ENCODE measurements at regions not wholly inside any gene's neighbourhood (a gene's known extent, or its start where the extent isn't known, plus 50 kb on each side); places are given as distances from the start of the nearest gene placed in this dataset.

GRCh38 chr13:54183166-54183565, 1154.6 kb downstream of the OLFM4 start:
- DNase-seq, result no peak
- Histone ChIP-seq H3K9me3 (replicated peaks in 1 of 3) (no peaks in the 10 kb centered on the region), H3K4me1 (replicated peaks in 1 of 2) (no peaks in the 10 kb centered on the region), H3K27ac (no peak overlapping the region), H3K27me3 (no peaks in the 10 kb centered on the region), H3K36me3 (replicated peaks in 1 of 2) (no peaks in the 10 kb centered on the region), H3K4me3 (no peak overlapping the region)
- 0% methylated on average over 1 of the region's 1 CpG for WGBS, 4 donors
- TF ChIP-seq POLR2A (IDR thresholded peaks at IDR 0.05) (no peak), CTCF (IDR thresholded peaks at IDR 0.05) (no peak)
- intact Hi-C loops (cut with DNase I), result no loop called here

GRCh38 chr13:54183728-54184127, 1155.1 kb downstream of the OLFM4 start:
- TF ChIP-seq CTCF (IDR thresholded peaks at IDR 0.05) (no peak), POLR2A (IDR thresholded peaks at IDR 0.05) (no peak)
- DNase-seq, result no peak
- H3K4me1 ChIP-seq (replicated peaks in 1 of 2), result no peaks in the 10 kb centered on the region
- H3K4me3 ChIP-seq, result no peak overlapping the region
- intact Hi-C loops (cut with DNase I), result no loop called here
- 54 to 70% (median 64%) methylated on average over 6 of the region's 6 CpGs for WGBS, 4 donors
- H3K27me3 ChIP-seq, result no peaks in the 10 kb centered on the region
- H3K27ac ChIP-seq, result no peak overlapping the region
- H3K36me3 ChIP-seq (replicated peaks in 1 of 2), result no peaks in the 10 kb centered on the region
- no peaks in the 10 kb centered on the region for H3K9me3 ChIP-seq (replicated peaks in 1 of 3)

GRCh38 chr13:54184576-54184975, 1156.0 kb downstream of the OLFM4 start:
- no peak overlapping the region for H3K4me3 ChIP-seq
- DNase-seq, result no peak
- H3K4me1 ChIP-seq (replicated peaks in 1 of 2), result no peaks in the 10 kb centered on the region
- H3K36me3 ChIP-seq (replicated peaks in 1 of 2), result no peaks in the 10 kb centered on the region
- intact Hi-C loops (cut with DNase I), result no loop called here
- WGBS, 4 donors, result 73 to 82% (median 79%) methylated on average over 4 of the region's 4 CpGs
- H3K27ac ChIP-seq, result no peak overlapping the region
- H3K9me3 ChIP-seq (replicated peaks in 1 of 3), result no peaks in the 10 kb centered on the region
- TF ChIP-seq CTCF (IDR thresholded peaks at IDR 0.05) (no peak), POLR2A (IDR thresholded peaks at IDR 0.05) (no peak)
- no peaks in the 10 kb centered on the region for H3K27me3 ChIP-seq

- H3K36me3 ChIP-seq (replicated peaks in 1 of 2), result no peaks in the 10 kb centered on the region
- DNase-seq, result no peak
- intact Hi-C loops (cut with DNase I), result no loop called here
- no peaks in the 10 kb centered on the region for H3K9me3 ChIP-seq (replicated peaks in 1 of 3)
- H3K4me3 ChIP-seq, result no peak overlapping the region
- TF ChIP-seq POLR2A (IDR thresholded peaks at IDR 0.05) (no peak), CTCF (IDR thresholded peaks at IDR 0.05) (no peak)
- WGBS, 4 donors, result 56 to 65% (median 60%) methylated on average over 2 of the region's 2 CpGs
- no peaks in the 10 kb centered on the region for H3K27me3 ChIP-seq
- no peak overlapping the region for H3K27ac ChIP-seq
- H3K4me1 ChIP-seq (replicated peaks in 1 of 2), result no peaks in the 10 kb centered on the region
Observed at GRCh38 chr13:54185101-54185500, 1156.5 kb downstream of the OLFM4 start.
